Breast epithelium (tissue), 3 donors: ENCODE measurements at regions not wholly inside any gene's neighbourhood (a gene's known extent, or its start where the extent isn't known, plus 50 kb on each side); places are given as distances from the start of the nearest gene placed in this dataset.

Experiments
- POLR2A ChIP-seq: fragments of 450-650 bp; IDR thresholded peaks from one replicate; pipeline ENCODE4 v1.6.1; 2016; ENCODE audit warnings: antibody characterized with exemption, mild to moderate bottlenecking, moderate library complexity
- POLR2AphosphoS5 ChIP-seq, 3 donors: sonication (generic); formaldehyde crosslinking; IDR thresholded peaks; one replicate each; pipeline ENCODE4 v1.6.1; 2017; ENCODE audit warnings: antibody characterized with exemption in 3 of 3

DNA sequence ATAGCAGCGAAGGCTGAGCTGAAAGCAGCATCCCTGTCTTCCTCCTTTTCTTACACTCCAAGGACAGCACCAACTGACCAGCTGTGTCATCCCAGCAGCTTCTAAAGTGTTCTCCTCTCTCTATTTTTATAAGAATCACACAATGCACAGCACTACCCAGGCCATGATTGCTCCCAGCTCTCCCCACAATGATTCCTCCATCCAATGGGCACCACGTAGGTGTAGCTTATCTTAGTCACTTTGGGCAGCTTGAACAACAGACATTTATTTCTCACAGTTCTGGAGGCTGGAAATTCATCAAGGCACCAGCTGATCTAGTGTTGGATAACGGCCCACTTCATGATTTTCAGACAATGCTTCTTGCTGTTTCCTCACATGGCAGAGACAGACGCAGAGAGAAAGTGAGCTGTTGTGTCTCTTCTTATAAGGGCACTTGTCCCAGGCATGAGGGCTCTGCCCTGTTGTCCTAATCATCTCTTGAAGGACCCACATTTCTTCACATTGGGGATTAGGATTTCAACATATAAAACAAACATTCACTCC lies 92.0 kb upstream of the CDC14C start:
- TF ChIP-seq POLR2A, result no peak
- no peak for TF ChIP-seq POLR2AphosphoS5 (IDR thresholded peaks at IDR 0.05)
